LNCaP clone FGC (cell line): ENCODE measurements at regions not wholly inside any gene's neighbourhood (a gene's known extent, or its start where the extent isn't known, plus 50 kb on each side); places are given as distances from the start of the nearest gene placed in this dataset.
A peak's percentile ranks its signal among the peaks of the same experiment; 100 is the strongest.

Source experiments
- DNase-seq: peaks from one replicate; pipeline ENCODE4 v3.0.0-alpha.2; 2011; ENCODE audit warnings: low read depth
- H3K4me3 ChIP-seq: 2 replicates; pipeline ENCODE4 v1.5.1; 2011; ENCODE audit warnings: mild to moderate bottlenecking, low read depth, low read length, control low read depth
- TF ChIP-seq, protein P1 (sequence below): IDR thresholded peaks from 2 replicates; pipeline ENCODE4 v1.5.1; 2012; ENCODE audit warnings: mild to moderate bottlenecking; ENCODE audit not compliant: control insufficient read depth, insufficient read depth; ENCODE audit errors: extremely low read depth

DNA sequence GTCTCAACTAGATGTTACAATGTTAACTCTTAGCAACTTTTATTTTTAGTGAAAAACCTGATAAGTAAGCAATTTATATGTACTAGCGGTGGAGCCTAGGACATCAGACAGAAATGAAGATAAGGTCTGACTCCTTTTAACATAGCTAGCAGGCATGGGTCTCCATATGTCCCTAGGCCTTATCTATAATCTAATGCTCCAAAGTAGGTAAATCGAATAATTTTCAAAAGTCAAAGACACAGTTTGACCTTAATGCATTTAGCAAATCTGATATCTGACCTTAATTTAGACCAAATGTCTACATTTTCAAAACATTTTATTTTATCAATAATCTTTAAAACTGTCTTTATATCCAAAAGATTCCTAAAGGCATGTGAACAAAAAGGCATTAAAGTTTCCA is 305.0 kb upstream of the CCNH start:
- TF ChIP-seq, protein P1, sequence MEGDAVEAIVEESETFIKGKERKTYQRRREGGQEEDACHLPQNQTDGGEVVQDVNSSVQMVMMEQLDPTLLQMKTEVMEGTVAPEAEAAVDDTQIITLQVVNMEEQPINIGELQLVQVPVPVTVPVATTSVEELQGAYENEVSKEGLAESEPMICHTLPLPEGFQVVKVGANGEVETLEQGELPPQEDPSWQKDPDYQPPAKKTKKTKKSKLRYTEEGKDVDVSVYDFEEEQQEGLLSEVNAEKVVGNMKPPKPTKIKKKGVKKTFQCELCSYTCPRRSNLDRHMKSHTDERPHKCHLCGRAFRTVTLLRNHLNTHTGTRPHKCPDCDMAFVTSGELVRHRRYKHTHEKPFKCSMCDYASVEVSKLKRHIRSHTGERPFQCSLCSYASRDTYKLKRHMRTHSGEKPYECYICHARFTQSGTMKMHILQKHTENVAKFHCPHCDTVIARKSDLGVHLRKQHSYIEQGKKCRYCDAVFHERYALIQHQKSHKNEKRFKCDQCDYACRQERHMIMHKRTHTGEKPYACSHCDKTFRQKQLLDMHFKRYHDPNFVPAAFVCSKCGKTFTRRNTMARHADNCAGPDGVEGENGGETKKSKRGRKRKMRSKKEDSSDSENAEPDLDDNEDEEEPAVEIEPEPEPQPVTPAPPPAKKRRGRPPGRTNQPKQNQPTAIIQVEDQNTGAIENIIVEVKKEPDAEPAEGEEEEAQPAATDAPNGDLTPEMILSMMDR = no peak
- no peak overlapping the region for H3K4me3 ChIP-seq
- no peak for DNase-seq

GRCh38 chr5:87705876-87706275 is 293.1 kb upstream of the CCNH start:
- no peak overlapping the region for H3K4me3 ChIP-seq
- TF ChIP-seq, protein P1 = no peak
- DNase-seq = no peak

DNA sequence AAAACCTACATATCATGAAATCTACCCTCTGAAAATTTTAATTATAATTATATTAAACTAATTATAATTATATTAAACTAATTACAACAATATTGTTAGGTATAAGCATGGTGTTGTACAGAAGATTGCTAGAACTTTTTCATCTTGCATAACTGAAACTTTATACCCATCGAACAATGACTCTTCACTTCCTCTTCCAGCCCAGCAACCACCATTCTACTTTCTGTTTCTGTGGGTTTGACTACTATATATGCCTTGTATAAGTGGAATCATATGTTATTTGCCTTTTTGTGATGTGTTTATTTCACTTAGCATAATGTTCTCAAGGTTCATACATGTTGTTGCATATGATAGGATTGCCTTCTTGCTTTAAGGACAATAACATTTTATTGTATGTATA is 274.2 kb upstream of the CCNH start:
- no peak for DNase-seq
- H3K4me3 ChIP-seq = no peak overlapping the region
- TF ChIP-seq, protein P1 = no peak

DNA sequence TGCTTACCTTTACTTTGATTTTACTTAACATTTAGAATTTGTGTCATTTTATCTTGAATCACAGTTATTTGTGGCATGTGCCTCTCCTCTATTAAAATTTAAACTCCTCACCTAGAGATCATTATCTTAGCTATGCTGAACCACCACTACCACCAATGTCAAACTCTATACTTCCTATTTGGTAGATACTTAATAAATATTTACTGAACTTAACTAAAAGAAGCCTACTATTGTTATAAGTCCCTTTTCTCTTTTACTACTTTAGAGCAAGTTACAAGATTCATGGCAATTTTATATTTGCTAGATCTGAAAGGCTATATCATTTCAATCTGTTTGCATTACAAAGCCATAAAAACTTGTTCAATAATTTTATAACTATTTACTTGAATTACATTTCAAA is 273.3 kb upstream of the CCNH start:
- DNase-seq = peak; percentile 92
- TF ChIP-seq, protein P1 = no peak
- no peak overlapping the region for H3K4me3 ChIP-seq

GRCh38 chr5:87674235-87674634 is 261.5 kb upstream of the CCNH start:
- DNase-seq = peak; percentile 80
- TF ChIP-seq, protein P1 = no peak
- no peak overlapping the region for H3K4me3 ChIP-seq

- H3K4me3 ChIP-seq = no peak overlapping the region
- TF ChIP-seq, protein P1 = no peak
- no peak for DNase-seq
Measured at GRCh38 chr5:87671146-87671545, 258.4 kb upstream of the CCNH start.

GRCh38 chr5:87665166-87665565 is 252.4 kb upstream of the CCNH start:
- no peak for DNase-seq
- TF ChIP-seq, protein P1 = no peak
- H3K4me3 ChIP-seq = no peak overlapping the region
